SK-N-SH (cell line): ENCODE measurements at regions not wholly inside any gene's neighbourhood (a gene's known extent, or its start where the extent isn't known, plus 50 kb on each side); places are given as distances from the start of the nearest gene placed in this dataset.

Source experiments
- GABPA ChIP-seq: IDR thresholded peaks from 2 replicates; pipeline ENCODE4 v1.4.0; 2012; ENCODE audit warnings: low read depth, mild to moderate bottlenecking
- JUND ChIP-seq: IDR thresholded peaks from 2 replicates; pipeline ENCODE4 v1.4.0; 2012
- NRF1 ChIP-seq: IDR thresholded peaks from 2 replicates; pipeline ENCODE4 v1.6.1; 2012; ENCODE audit warnings: low read depth, mild to moderate bottlenecking, low read length
- POLR2AphosphoS5 ChIP-seq: IDR thresholded peaks from 2 replicates; pipeline ENCODE4 v1.6.1; 2012; ENCODE audit warnings: low read depth, low read length
- RAD21 ChIP-seq: IDR thresholded peaks from 2 replicates; pipeline ENCODE4 v1.6.1; 2012; ENCODE audit warnings: mild to moderate bottlenecking, low read length
- RFX5 ChIP-seq: IDR thresholded peaks from 2 replicates; pipeline ENCODE4 v1.6.1; 2012; ENCODE audit warnings: mild to moderate bottlenecking, improper control_type of control experiment, low read length
- SIN3A ChIP-seq: IDR thresholded peaks from 2 replicates; pipeline ENCODE4 v1.6.1; 2012; ENCODE audit warnings: low read depth, mild to moderate bottlenecking, low read length, moderate library complexity, borderline replicate concordance
- TF ChIP-seq, protein P1 (sequence below): IDR thresholded peaks from 2 replicates; pipeline ENCODE4 v1.4.0; 2012; ENCODE audit warnings: low read depth
- TF ChIP-seq, protein P2 (sequence below): fragments of 200-600 bp; sonication (generic); IDR thresholded peaks from 2 replicates; pipeline ENCODE4 v1.6.1; 2017; ENCODE audit warnings: antibody characterized with exemption, mild to moderate bottlenecking, moderate library complexity

DNA sequence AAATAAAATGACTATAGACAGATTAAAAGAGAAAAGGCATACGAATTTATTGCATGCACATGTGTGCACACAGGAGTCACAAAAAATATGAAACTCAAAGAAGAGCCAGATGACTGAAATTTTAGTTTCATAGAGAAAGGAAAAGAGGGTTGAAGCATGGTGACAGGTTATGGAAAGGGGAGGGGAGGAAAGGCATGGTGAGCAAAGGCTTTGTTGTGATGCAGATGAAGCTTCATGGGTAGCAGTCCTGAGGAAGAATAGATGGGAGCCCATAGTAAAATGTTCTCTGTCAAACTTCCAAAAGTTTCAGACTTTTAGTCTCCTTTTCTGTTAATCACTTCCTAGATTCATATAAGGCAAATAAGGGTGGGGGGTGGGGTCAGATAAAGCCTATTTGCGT, 612.7 kb upstream of the ATP2B1 start:
- TF ChIP-seq, protein P1, sequence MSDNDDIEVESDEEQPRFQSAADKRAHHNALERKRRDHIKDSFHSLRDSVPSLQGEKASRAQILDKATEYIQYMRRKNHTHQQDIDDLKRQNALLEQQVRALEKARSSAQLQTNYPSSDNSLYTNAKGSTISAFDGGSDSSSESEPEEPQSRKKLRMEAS, result no peak
- TF ChIP-seq GABPA (no peak), SIN3A (no peak), POLR2AphosphoS5 (no peak), NRF1 (no peak), RFX5 (no peak), RAD21 (no peak), JUND (no peak)
- TF ChIP-seq, protein P2, sequence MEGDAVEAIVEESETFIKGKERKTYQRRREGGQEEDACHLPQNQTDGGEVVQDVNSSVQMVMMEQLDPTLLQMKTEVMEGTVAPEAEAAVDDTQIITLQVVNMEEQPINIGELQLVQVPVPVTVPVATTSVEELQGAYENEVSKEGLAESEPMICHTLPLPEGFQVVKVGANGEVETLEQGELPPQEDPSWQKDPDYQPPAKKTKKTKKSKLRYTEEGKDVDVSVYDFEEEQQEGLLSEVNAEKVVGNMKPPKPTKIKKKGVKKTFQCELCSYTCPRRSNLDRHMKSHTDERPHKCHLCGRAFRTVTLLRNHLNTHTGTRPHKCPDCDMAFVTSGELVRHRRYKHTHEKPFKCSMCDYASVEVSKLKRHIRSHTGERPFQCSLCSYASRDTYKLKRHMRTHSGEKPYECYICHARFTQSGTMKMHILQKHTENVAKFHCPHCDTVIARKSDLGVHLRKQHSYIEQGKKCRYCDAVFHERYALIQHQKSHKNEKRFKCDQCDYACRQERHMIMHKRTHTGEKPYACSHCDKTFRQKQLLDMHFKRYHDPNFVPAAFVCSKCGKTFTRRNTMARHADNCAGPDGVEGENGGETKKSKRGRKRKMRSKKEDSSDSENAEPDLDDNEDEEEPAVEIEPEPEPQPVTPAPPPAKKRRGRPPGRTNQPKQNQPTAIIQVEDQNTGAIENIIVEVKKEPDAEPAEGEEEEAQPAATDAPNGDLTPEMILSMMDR, result no peak
